Esophagus squamous epithelium (tissue), 4 donors: ENCODE measurements at regions not wholly inside any gene's neighbourhood (a gene's known extent, or its start where the extent isn't known, plus 50 kb on each side); places are given as distances from the start of the nearest gene placed in this dataset.

ENCODE experiments used
- POLR2A ChIP-seq, 4 donors: fragments of 450-650 bp; IDR thresholded peaks; one replicate each; pipeline ENCODE4 v1.6.1; 2017; ENCODE audit warnings: antibody characterized with exemption in 4 of 4, mild to moderate bottlenecking in 4 of 4, moderate library complexity in 3 of 4
- TF ChIP-seq, protein P1 (sequence below), 6 experiments: fragments of 450-650 bp in 4 of 6; fragments of 200-600 bp in 2 of 6; sonication (generic) in 2 of 6; IDR thresholded peaks; one replicate each; pipeline ENCODE4 v1.5.1; 2016 to 2019; ENCODE audit warnings: antibody characterized with exemption in 6 of 6, mild to moderate bottlenecking in 4 of 6, moderate library complexity in 4 of 6

DNA sequence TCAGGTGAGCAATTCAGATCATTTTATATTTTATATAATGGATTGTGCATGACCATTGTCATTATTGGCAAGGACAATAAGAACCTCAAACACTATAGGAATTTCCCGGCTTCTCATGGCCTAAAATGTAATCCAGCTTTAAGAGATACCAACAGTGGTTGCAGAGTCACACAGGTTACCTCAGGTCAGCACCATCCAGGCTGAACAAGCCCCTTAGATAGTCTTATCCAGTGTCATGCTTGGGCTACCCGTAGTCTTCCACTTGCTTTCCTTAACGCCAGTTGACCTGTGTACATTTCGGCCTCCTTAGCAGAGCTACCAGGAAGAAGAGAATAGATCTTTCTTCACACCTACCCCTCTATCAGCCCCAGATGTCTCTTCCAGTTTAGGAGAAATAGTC, 293.3 kb upstream of the SYT4 start:
- TF ChIP-seq, protein P1, sequence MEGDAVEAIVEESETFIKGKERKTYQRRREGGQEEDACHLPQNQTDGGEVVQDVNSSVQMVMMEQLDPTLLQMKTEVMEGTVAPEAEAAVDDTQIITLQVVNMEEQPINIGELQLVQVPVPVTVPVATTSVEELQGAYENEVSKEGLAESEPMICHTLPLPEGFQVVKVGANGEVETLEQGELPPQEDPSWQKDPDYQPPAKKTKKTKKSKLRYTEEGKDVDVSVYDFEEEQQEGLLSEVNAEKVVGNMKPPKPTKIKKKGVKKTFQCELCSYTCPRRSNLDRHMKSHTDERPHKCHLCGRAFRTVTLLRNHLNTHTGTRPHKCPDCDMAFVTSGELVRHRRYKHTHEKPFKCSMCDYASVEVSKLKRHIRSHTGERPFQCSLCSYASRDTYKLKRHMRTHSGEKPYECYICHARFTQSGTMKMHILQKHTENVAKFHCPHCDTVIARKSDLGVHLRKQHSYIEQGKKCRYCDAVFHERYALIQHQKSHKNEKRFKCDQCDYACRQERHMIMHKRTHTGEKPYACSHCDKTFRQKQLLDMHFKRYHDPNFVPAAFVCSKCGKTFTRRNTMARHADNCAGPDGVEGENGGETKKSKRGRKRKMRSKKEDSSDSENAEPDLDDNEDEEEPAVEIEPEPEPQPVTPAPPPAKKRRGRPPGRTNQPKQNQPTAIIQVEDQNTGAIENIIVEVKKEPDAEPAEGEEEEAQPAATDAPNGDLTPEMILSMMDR (IDR thresholded peaks at IDR 0.05): no peak
- TF ChIP-seq POLR2A (IDR thresholded peaks at IDR 0.05): no peak
